ENCODE measurements at regions not wholly inside any gene's neighbourhood (a gene's known extent, or its start where the extent isn't known, plus 50 kb on each side); places are given as distances from the start of the nearest gene placed in this dataset.

- DNase-seq (ENCODE audit: low read depth in 2 of 2), result no peak
These were observed 107.2 kb upstream of the ANO1 start for GRCh38 chr11:69970785-69971535.

- DNase-seq (ENCODE audit: low read depth in 2 of 2), result no peak
These were observed 106.4 kb upstream of the ANO1 start for GRCh38 chr11:69971741-69972140.

GRCh38 chr11:69972351-69972802 is 105.7 kb upstream of the ANO1 start:
- no peak for DNase-seq (ENCODE audit: low read depth in 2 of 2)

GRCh38 chr11:69974528-69974927 is 103.6 kb upstream of the ANO1 start:
- no peak for DNase-seq (ENCODE audit: low read depth in 2 of 2)

GRCh38 chr11:69975822-69976221 is 102.3 kb upstream of the ANO1 start:
- DNase-seq (ENCODE audit: low read depth in 2 of 2), result no peak

GRCh38 chr11:69976794-69977193 is 101.3 kb upstream of the ANO1 start:
- DNase-seq (ENCODE audit: low read depth in 2 of 2), result no peak

- no peak for DNase-seq (ENCODE audit: low read depth in 2 of 2)
These were observed 100.2 kb upstream of the ANO1 start for GRCh38 chr11:69977951-69978350.

- DNase-seq (ENCODE audit: low read depth in 2 of 2), result no peak
These were observed 99.1 kb upstream of the ANO1 start for GRCh38 chr11:69978841-69979614.

- DNase-seq (ENCODE audit: low read depth in 2 of 2), result no peak
These were observed 98.5 kb upstream of the ANO1 start for GRCh38 chr11:69979632-69980031.

- DNase-seq (ENCODE audit: low read depth in 2 of 2), result no peak
These were observed 96.9 kb upstream of the ANO1 start for GRCh38 chr11:69981119-69981784.

- no peak for DNase-seq (ENCODE audit: low read depth in 2 of 2)
These were observed 95.2 kb upstream of the ANO1 start for GRCh38 chr11:69982690-69983570.

- no peak for DNase-seq (ENCODE audit: low read depth in 2 of 2)
These were observed 94.6 kb upstream of the ANO1 start for GRCh38 chr11:69983571-69983877.

GRCh38 chr11:69983897-69984438 is 94.1 kb upstream of the ANO1 start:
- DNase-seq (ENCODE audit: low read depth in 2 of 2), result no peak

- DNase-seq (ENCODE audit: low read depth in 2 of 2), result no peak
These were observed 93.5 kb upstream of the ANO1 start for GRCh38 chr11:69984457-69985261.

GRCh38 chr11:69985331-69985640 is 92.8 kb upstream of the ANO1 start:
- no peak for DNase-seq (ENCODE audit: low read depth in 2 of 2)

GRCh38 chr11:69985641-69986439 is 92.3 kb upstream of the ANO1 start:
- DNase-seq (ENCODE audit: low read depth in 2 of 2), result no peak

- no peak for DNase-seq (ENCODE audit: low read depth in 2 of 2)
These were observed 91.7 kb upstream of the ANO1 start for GRCh38 chr11:69986440-69986787.

- DNase-seq (ENCODE audit: low read depth in 2 of 2), result no peak
These were observed 91.3 kb upstream of the ANO1 start for GRCh38 chr11:69986830-69987229.

- DNase-seq (ENCODE audit: low read depth in 2 of 2), result no peak
These were observed 86.1 kb upstream of the ANO1 start for GRCh38 chr11:69992026-69992425.
